BJ (cell line): ENCODE measurements at regions not wholly inside any gene's neighbourhood (a gene's known extent, or its start where the extent isn't known, plus 50 kb on each side); places are given as distances from the start of the nearest gene placed in this dataset.

Experiments used
- CTCF ChIA-PET: fragments of 350-600 bp; formaldehyde crosslinking; extraction: SDS; loops from one replicate; lab custom pipeline; 2021; ENCODE audit warnings: antibody characterized with exemption, inconsistent platforms; lab: Yijun Ruan, JAX
- POLR2A ChIA-PET: fragments of 300-600 bp; sonication (Branson Sonifier 250); formaldehyde crosslinking; extraction: SDS; loops from one replicate; lab custom pipeline; 2021; ENCODE audit warnings: antibody characterized with exemption; lab: Charles Lee
- DNase-seq: peaks from one replicate; pipeline ENCODE4 v3.0.0-alpha.2; 2011; ENCODE audit warnings: low read depth
- H3K27me3 ChIP-seq: 2 replicates; pipeline ENCODE4 v1.6.0; 2011; ENCODE audit warnings: low read length; ENCODE audit not compliant: control insufficient read depth, insufficient read depth
- H3K36me3 ChIP-seq: 2 replicates; pipeline ENCODE4 v1.5.1; 2011; ENCODE audit warnings: low read length; ENCODE audit not compliant: control insufficient read depth, insufficient read depth
- H3K4me3 ChIP-seq: 2 replicates; pipeline ENCODE4 v1.5.1; 2011; ENCODE audit warnings: low read depth, mild to moderate bottlenecking, control low read depth, low read length
- TF ChIP-seq, protein P1 (sequence below): IDR thresholded peaks from 2 replicates; pipeline ENCODE4 v1.5.1; 2011; ENCODE audit warnings: low read depth, mild to moderate bottlenecking, control low read depth, inconsistent platforms, low read length, moderate library complexity; ENCODE audit not compliant: insufficient read depth

DNA sequence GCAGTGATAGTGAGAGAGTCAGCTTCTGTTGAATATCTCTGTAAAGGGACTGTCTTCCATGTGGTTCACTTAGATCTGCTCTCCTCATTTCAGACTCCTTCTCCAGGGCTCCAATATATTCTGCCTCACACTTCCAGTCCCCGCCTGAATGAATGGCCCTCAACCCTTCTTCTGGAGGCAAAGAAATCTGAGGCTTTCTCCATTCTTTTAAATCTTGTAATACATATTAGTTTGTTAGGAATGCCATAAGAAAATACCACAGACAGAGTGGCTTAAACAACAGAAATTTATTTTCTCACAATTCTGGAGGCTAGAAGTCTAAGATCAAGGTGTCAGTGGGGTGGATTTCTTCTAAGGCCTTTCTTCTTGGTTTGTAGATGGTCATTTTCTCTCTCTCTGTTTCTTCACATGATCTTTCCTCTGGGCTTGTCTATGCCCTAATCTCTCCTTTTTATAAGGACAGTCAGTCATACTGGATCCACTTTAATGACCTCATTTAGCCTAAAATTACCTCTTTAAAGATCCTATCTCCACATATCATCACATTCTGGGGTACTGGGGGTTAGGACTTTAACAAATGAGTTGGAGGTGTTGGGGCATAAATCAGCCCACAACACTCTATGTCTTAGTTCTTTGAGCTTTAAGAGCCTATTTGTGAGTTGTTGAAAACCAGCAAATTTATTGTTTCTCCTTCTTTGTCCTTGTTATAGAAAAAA, 128.5 kb upstream of the KCNK2 start:
- TF ChIP-seq, protein P1, sequence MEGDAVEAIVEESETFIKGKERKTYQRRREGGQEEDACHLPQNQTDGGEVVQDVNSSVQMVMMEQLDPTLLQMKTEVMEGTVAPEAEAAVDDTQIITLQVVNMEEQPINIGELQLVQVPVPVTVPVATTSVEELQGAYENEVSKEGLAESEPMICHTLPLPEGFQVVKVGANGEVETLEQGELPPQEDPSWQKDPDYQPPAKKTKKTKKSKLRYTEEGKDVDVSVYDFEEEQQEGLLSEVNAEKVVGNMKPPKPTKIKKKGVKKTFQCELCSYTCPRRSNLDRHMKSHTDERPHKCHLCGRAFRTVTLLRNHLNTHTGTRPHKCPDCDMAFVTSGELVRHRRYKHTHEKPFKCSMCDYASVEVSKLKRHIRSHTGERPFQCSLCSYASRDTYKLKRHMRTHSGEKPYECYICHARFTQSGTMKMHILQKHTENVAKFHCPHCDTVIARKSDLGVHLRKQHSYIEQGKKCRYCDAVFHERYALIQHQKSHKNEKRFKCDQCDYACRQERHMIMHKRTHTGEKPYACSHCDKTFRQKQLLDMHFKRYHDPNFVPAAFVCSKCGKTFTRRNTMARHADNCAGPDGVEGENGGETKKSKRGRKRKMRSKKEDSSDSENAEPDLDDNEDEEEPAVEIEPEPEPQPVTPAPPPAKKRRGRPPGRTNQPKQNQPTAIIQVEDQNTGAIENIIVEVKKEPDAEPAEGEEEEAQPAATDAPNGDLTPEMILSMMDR, result no peak
- ChIA-PET CTCF (no interaction called here), POLR2A (no interaction called here)
- no peak for DNase-seq
- Histone ChIP-seq H3K27me3 (no peaks in the 10 kb centered on the region), H3K36me3 (no peaks in the 10 kb centered on the region), H3K4me3 (no peak overlapping the region)

DNA sequence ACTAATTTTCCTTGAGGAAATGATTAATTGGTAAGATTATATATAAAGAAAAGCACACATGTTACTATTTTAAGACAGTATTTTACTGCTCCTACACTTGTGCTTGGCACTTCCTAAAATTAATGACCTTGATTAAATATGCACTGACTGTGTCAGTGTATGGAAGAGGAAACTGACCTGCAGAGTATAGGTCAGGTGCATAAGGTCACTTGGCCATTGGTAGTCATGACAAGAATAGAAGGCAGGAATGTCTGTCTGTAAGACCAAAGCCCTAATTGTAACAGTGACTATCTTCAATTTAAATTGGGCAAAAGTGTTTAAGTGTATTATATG, 128.0 kb upstream of the KCNK2 start:
- Histone ChIP-seq H3K27me3 (no peaks in the 10 kb centered on the region), H3K4me3 (no peak overlapping the region), H3K36me3 (no peaks in the 10 kb centered on the region)
- no peak for DNase-seq
- TF ChIP-seq, protein P1, result no peak
- POLR2A ChIA-PET, result no interaction called here
- CTCF ChIA-PET, result no interaction called here

DNA sequence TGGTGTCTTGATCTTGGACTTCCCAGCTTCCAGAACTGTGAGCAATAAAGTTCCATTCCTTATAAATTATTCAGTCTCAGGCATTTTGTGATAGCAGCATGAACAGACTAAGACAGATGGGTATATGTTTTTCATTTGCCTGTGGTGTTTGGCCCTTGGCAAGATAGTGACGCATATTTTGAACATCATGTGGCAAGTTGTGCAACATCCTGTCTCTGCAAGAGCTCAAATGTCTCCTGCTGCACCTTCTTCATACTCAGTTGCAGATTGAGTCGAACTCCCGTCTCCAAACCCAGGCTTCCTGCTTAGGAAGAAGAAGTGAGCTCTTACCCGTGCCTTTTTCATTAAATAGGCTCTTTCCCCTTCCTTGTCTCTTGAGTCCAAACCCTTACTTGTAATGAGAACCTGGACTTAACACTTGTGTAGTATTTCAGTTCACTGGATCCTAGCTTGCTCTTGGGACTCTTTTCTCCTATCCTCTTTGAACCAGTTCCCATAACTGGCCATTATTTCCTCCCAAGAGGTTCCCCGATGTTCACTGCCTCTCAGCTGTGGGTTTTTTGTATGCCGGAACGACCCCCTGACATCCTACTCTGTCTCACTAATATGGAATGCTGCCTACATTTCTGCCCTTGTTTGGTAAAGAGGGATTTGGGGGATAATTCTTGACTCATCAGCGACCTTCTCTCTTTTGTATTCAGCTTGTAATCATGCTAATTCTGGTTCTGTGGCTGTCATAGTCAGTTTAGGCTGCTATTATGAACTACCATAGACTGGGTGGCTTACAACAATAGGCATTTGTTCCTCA, 125.0 kb upstream of the KCNK2 start:
- ChIA-PET CTCF (interaction anchor here (0.7 to 2.5 kb wide), 5 partner anchors 10 to 97 kb away, joined by 3 to 11 read pairs (median 3); no protein-coding TSS in a partner anchor), POLR2A (interaction anchor here (0.6 to 1.1 kb wide), 9 partner anchors 9 to 114 kb away, joined by 3 to 6 read pairs (median 3); no protein-coding TSS in a partner anchor)
- no peaks in the 10 kb centered on the region for H3K36me3 ChIP-seq

DNA sequence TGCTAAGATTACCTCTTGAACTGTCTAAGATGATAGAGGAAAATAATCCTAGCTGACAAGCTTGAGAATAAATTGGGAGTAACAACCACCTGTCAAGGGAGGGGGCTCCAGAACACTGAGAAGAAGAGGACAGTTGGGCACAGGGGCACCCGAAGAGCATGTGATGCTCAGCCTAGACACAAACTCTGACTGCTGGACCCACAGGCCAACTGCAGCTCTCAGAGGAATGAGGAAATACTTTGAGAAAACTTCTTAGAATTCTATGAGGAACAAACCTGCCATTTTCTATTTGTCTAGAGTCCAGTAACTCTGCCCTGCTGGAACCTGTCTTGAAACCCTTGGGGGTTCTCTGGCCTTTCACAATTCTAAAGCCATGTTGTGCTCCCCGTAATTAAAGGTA, 124.1 kb upstream of the KCNK2 start:
- ChIA-PET CTCF (interaction anchor here (0.6 to 2.5 kb wide), 4 partner anchors 9 to 550 kb away, joined by 3 to 11 read pairs (median 3); no protein-coding TSS in a partner anchor), POLR2A (no interaction called here)
- Histone ChIP-seq H3K4me3 (no peak overlapping the region), H3K36me3 (no peaks in the 10 kb centered on the region), H3K27me3 (no peaks in the 10 kb centered on the region)
- no peak for DNase-seq
- TF ChIP-seq, protein P1, result no peak

More for the DNA sequence above, 125.0 kb upstream of the KCNK2 start:
- Histone ChIP-seq H3K27me3 (no peaks in the 10 kb centered on the region), H3K4me3 (no peak overlapping the region)
- peak; percentile 99 for DNase-seq
- TF ChIP-seq, protein P1, result no peak

DNA sequence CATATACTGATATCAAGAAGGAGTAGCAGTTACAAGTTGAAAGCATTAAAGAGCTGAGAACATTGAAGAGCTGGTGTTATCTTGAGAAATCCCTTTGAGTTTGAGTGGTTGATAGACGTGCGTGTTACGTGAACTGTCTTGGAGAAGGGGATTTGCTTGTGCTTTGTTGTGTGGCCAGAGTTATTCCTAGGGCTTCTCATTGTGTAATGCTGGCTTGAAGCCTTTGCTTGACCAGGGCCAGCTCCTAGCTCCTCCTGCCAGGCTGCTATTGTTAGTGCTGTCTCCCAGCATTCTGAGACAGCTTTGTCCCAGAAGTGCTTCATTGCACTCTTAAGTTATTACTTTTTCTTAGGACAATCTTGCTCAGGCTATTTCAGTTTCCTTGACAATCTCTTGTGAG, 116.2 kb upstream of the KCNK2 start:
- no peaks in the 10 kb centered on the region for H3K36me3 ChIP-seq
- ChIA-PET CTCF (interaction anchor here (1.0 to 2.6 kb wide), 3 partner anchors 8 to 19 kb away, joined by 3 to 11 read pairs (median 3); no protein-coding TSS in a partner anchor), POLR2A (interaction anchor here (1.0 to 1.3 kb wide), 2 partner anchors 9 to 305 kb away, joined by 3 to 6 read pairs; no protein-coding TSS in a partner anchor)
- DNase-seq, result no peak
- H3K4me3 ChIP-seq, result no peak overlapping the region
- TF ChIP-seq, protein P1, result no peak
- no peaks in the 10 kb centered on the region for H3K27me3 ChIP-seq
